GM21360 (cell line): ENCODE measurements at regions not wholly inside any gene's neighbourhood (a gene's known extent, or its start where the extent isn't known, plus 50 kb on each side); places are given as distances from the start of the nearest gene placed in this dataset.
"Not testable (repeated sequence)": the region's sequence is repeated elsewhere in the genome, so short reads cannot be mapped to it uniquely, and the experiment has no call there.

ENCODE experiments used
- ATAC-seq: cut with Tn5 transposase; IDR thresholded peaks from one replicate; pipeline ENCODE4 v1.9.1; 2021; ENCODE audit warnings: mild to moderate bottlenecking, moderate library complexity; ENCODE audit not compliant: unreplicated experiment

DNA sequence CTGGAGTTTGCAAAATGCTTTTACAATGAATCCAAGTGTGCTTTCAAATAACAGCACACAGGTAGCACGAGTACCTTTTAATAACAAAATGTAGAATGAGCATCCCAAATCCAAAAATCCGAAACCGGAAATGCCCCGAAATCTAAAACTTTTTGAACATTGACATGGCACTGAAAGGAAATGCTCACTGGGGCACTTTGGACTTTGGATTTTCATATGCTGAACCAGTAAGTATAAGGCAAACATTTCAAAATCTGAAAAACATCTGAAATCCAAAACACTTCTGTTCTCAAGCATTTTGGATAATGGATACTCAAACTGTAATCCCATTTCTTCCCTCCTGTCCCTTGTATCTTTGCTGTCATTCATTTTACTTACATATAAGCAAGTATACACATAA lies 50.1 kb downstream of the GCNT4 start:
- ATAC-seq = no peak

DNA sequence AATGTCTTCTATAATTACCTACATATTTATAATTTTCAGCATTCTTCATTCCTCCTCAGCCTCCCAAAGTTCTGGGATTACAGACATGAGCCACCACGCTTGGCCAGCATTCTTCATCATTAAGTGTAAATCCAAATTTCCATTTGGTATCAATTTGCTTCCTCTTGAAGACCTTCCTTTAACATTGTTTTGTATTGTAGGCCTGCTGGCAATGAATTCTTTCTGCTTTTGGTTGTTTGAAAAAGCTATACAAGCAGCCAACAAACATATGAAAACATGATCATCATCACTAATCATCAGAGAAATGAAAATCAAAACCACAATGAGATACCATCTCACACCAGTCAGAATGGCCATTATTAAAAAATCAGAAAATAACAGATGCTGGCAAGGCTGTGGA lies 56.4 kb downstream of the GCNT4 start:
- no peak for ATAC-seq

DNA sequence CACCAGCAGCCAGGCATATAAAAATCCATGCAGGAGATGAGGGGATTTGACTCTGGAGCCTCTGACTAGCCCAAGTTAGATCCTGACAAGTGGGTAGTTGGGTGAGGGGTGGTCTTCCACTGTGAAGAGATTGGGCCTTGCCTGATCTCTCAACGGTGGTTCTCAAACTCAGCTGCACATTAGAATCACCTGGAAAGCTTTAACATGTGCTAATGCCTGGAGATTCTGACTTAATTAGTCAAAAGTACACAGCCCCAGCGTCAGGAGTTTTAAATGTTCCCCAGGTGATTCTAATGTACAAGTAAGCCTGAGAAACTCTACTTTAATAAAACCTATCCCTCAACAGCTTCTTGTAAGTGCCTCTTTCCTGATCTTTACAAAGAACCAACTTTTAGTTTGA lies 57.5 kb downstream of the GCNT4 start:
- no peak for ATAC-seq

DNA sequence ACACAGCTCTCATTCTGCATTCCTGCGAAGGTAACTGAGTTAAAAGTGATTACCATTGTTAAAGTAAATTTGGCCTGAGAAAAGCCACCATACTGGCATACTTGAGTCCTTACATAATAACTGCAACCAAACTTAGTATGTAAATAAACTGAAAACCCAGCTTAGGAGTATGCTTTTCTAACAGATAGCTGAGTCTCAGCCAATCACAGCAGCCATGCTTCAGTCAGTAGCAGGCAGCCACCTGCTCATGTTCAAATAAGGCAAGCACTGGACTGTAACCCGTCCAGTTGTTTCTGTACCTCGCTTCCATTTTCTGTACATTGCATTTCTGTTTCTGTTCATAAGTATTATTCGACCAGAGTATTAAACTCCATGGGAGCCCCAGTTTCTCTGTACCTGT lies 58.6 kb downstream of the GCNT4 start:
- no peak for ATAC-seq

DNA sequence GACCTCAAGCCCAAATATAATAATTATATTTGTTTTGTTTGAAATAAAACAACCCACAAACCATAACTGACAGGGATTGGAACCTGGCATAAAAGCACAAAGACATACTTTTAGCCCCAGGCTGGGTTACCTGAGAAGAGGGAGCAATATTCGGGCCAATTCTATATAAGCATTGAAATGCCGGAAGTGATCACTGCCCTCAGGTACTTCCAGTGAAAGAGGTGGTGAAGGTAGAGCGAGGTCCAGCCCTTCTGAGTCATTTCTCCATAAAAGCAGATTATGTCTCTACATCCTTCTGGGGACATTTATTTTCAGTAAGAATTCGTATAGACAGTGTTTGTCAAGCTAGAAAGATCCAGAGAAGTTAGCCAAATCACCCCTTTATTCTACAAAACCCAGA lies 59.6 kb downstream of the GCNT4 start:
- no peak for ATAC-seq

DNA sequence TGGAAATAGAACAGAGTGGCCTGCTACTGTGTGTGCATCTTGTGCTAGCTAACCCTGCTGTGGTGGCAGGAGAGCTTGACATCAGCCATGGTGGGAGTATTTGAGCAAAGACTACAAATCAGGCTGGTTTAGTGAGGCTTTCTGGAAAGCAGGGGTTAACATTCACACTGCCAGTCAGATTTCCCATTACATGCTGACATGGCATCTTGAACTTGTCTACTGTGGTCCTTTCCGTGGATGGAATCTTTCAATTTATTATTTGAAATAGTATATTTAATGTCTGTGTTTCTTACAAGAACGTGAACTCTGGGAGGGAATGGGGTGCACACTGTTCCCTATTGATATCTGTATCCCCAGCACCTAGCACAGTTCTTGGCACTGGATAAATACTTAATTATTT lies 60.8 kb downstream of the GCNT4 start:
- ATAC-seq = no peak

DNA sequence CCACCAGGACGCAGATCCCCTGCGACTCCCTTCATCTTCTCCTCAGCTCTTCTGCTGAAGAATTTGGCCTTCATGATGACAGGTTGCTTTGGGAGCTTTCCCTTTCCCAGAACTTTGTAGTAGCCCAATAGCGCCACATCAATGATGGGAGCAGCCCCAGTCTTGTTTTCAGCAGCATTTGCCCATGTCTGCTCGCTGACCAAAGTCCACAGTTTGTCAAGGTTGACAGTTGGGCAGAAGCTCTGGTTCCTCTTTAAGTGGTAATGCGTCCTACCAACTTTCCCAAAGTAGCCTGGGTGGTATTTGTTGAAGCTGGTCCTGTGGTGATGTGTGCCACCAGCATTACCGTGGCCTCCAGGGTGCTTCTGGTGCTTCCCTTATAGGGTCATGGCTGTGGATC lies 62.2 kb downstream of the GCNT4 start:
- ATAC-seq = no peak

DNA sequence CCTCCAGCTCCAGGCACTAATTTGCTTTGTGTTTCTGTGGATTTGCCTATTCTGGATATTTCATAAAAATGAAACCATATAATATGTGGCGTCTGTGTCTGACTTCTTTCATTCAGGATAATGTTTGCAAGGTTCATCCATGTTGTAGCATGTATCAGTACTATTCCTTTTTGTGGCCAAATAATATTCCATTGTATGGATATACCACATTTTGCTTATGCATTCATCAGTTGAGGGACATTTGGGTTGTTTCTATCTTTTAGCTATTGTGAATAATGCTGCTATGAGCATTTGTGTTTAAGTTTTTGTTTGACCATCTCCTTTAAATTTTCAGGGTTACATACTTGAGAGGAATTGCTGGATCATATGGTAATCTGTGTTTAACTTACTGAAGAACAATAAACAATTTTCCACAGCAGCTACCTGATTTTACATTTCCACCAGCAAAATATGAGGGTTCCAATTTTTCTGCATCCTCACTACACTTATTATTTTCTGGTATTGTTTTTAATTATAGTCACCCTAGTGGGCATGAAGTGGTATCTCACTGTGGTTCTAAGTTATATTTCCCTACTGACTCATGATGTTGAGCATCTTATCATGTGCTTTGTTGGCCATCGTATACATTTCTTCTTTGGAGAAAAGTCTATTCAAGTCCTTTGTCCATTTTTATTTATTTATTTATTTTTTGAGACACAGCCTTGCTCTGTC lies 63.9 kb downstream of the GCNT4 start:
- no peak for ATAC-seq

DNA sequence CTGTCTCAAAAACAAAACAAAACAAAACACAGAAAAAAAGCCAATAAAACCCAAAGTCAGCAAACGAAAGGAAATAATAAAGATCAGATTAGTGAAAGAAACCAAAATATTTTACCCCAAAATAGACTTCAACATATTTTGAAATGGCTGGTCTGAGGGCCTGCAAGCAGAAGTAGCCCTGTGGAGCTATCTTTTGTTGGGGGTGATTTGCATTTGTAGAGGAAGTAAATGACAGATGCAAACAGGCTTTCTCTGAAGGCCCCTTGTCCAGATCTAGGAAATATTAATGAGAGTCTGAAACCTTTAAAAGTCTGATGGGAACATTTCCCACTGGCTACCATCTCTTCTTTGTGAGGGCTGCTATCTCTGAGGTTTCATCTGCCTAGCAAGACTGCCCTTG lies 74.0 kb downstream of the GCNT4 start:
- no peak for ATAC-seq

DNA sequence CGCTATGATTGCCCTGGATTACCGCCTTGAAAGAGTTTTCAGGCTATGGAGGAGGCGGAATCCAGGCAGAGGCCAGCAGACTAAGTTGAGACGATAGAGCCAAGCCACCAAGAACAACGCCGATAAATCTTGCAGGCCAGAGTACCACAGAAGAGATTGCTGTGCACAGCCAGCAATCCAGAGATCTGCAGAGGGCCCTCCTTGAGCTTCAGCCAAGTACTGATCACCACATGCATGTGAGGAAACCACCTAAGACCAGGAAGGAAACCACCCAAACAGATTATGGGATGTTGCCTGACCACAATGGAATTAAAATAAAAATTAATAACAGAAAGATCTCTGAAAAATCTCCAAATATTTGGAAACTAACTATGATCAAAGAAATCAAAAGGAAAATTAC lies 74.9 kb downstream of the GCNT4 start:
- ATAC-seq = no peak

DNA sequence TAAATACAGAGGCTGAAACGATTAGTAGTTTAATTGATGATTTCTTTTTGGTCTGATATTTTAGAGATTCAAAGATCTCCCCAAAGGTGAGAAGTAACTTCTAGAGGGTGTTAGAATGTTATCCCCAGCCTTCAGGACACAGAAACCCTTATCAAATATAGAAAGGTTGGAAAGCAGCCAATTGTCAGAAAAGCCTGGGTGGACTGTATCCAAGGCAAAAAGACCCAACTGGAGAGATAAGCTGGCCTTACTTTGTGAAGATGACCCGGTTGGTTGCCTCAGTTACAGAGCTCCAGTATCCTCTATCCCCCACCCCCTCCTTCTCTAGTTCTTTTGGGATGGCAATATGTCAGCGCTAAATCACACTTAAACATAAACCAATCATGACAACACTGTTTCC lies 75.7 kb downstream of the GCNT4 start:
- ATAC-seq = no peak

DNA sequence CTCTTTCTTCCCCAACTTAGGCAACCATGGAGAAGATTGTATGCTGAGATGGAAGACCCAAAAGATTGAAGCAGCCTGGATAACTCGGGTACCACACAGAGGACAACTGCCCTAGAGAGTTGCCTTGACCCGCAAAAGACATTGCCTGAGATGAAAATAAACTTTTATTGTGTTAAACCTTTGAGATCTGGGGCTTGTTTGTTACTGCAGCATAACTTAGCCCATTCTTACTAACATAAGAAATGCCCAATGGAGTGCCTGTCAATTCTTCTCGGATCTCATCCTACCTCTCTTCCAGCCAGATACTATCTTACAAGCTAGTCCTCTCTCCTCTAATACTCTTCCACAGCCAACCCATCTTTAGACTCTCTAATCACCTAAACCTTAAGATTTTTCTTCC lies 76.8 kb downstream of the GCNT4 start:
- ATAC-seq = no peak

DNA sequence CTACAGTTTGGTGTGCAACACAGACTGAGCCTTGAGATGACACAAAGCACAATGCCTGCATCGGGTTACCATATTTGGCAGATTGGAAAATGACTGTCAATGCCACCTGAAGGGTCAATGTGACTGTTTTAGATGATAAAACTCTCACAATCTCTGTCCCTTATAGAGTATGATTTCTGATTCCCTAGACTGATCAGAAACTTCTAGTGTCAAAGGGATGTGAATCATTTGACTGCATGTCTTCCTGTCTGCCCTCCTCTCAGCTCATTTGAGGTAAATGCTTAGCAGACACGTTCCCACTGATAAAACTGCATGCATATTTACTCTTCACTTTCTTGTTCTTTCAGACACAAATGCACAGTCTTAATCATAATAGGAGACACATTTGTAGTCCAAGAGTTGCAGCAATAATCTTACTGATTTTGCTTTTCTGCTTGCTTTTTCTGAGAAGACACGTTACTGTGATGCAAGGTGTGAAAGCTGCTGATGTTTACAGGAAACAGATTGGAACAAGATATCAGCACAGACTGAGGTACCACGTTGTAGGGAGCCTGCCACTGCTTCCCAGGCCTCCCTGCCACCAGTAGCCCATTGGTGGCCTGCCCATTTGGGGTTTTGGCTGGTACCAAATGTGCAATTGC lies 77.8 kb downstream of the GCNT4 start:
- ATAC-seq = no peak

DNA sequence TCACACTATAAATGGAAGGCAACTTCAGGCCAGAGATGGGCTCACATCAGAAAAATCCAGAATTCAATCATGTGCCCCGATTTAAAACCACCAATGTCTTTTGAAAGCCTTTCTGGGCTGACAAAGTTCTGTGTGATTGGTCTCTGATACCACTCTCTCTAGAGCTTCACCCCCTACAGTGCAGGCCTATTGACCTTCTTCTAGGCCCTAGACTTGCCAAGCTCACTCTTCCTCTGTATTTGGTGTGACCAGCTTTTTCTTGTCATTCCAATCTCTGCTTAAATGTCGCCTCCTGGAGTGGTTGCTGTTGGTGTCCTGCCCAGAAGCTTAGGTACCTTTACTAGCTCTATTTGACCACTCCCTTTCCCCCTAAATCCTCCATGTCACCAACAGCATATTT lies 78.7 kb downstream of the GCNT4 start:
- ATAC-seq = no peak

DNA sequence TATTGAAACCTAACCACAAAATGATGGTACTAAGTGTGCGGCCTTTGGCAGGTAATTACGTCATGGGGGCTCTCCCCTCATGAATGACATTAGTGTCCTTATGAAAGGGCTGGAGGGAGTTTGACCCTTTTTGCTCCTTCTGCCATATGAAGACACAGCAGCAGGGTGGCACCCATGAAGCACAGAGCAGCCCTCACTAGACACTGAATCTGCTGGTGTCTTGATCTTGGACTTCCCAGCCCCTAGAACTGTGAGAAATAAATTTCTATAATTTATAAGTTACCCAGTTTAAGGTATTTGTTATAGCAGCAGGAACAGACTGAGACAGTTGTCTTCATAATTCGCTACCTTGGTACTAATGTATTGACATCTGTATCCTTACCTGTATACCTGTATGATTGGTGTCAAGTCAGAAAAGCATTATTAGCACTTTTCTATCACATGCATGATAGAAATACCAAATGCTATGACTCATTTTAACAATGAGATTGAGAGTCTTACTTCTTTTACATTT lies 80.4 kb downstream of the GCNT4 start:
- ATAC-seq = no peak

DNA sequence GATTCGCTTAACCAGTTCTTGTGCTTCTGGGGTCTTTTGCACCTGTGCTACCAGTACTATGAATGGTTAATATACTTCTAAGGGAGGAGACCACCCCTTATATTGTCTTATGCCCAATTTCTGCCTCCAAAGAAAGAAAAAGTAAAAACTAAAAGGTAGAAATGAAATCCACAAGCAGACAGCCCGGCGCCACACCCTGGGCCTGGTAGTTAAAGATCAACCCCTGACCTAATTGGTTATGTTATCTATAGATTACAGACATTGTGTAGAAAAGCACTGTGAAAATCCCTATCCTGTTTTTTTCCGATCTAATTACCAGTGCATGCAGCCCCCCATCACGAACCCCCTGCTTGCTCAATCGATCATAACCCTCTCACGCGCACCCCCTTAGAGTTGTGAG lies 81.5 kb downstream of the GCNT4 start:
- not testable (repeated sequence) for ATAC-seq

DNA sequence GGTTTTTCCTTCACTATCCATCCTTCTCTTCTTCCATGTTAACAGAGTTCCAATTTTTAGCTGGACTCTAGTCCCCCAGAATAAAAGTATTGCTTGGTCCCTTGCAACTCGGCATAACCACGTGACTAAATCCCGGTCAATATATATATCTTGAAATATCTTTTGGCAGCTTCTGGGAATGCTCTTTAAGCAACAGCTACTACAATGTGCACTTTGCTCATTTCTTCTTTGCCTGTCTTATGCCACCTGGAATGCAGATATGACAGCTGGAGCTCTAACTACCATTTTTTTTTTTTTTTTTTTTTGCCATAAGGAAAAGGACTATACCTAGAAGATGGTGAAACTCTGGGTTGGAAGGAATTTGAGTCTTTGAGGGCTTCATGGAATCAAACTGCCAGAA lies 82.6 kb downstream of the GCNT4 start:
- no peak for ATAC-seq

DNA sequence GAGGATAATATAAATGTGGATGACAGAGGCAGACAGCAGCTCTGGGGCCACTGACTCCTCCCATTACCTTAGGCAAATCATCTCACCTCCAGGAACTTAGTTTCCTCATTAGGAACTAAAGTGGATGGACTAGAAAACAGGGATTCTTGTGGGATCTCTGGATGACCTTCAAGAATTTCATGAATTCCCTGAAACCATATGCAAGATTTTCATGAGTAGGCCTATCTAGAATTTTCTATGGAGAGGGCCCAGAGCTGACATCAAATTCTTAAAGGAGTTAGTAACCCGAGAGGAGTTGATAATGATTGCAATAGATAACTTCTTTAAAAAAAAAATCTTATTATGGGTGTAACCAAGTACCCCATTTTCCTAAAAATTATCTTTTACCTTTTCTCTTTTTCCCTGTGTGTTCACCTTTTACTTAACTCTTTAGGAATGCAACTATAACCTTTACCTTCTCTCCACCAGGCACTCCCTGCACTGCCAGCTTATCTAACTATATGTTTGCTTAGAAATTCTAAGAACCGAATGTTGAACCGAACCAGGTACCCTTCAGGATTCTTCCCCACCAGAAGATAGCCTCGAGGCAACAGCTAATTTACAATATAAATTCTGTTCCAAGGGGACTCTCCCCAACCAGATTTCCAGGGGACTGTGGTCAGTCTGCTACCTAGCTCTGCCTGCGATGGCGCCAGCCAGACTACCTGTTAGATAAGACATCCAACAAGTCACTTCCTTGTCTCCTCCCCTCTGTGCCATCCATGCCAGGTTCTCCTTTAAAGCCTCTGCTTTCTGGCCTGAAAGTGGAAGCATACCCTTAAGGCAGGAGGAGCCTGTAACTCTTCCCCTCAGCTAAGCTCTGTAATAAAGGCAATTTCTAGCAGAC lies 86.0 kb downstream of the GCNT4 start:
- no peak for ATAC-seq

DNA sequence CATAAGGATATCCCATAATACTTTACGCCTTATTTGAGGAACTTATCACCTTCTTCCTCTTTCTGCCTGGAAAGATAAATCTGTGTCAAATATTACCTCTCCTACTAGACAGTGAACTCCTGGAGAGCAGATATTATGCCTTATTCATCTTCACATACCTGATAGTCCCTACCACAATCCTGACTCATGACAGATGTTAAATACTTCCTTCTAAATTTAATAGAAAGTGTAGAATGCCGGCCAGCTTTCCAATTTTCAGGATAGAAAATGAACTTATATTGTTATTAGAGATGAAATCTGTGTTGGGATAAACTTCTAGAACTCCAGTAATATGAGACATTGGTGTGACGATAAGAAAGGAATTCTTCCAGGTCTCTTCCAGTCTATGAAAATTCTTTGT lies 89.0 kb downstream of the GCNT4 start:
- ATAC-seq = no peak

DNA sequence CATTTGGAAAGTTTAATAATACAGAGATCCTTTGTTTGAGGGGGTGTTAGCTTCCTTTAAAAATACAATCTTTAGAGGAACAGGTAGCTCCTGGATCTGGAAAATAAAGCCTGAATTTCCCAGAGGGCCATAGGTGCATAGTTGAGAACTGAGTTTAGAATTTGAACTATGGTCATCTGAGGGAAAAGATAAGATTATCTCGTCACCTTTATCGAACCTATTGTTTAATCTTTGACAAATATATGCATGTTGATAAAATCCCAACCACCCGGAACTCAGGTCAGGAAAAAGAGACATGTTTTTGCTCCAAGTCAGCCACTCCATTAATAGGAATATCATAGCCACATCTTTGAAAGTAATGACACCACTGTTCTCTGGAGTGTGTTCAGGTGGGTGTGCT lies 91.7 kb upstream of the FAM169A start:
- ATAC-seq = no peak

DNA sequence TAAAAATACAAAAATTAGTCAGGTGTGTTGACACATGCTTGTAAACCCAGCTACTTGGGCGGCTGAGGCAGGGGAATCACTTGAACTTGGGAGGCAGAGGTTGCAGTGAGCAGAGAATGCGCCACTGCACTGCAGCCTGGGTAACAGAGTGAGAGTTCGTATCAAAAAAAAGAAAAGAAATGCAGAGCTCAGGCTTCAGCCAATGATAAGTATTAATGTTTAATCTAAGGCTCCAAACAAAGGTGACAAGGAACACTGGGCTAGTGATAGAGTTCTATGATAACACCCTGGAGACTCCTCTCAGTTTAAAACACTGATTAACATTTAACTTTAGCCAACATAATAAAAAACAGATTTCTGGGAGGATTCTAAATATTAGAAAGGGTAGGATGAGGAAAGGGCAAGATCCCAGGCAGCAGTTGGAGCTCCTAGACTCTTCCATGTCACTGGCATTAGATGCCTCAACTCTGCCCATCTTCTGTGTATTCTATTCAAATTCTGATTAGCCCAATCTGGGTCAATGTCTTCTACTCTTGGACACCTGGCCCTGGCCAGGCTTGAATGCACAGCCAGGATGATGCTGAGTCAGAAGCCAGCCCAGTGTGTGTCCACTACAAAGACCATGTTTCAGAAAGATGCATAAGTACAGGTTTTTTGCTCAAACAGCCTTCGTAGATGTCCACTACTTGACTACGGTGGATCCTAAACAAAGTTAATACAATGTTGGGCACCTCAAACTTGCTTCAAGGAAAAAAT lies 91.0 kb upstream of the FAM169A start:
- no peak for ATAC-seq
